Heart left ventricle (tissue), 13 donors: ENCODE measurements at regions not wholly inside any gene's neighbourhood (a gene's known extent, or its start where the extent isn't known, plus 50 kb on each side); places are given as distances from the start of the nearest gene placed in this dataset.

Source experiments
- POLR2A ChIP-seq, 2 donors: fragments of 450-650 bp; IDR thresholded peaks; one replicate each; pipeline ENCODE4 v1.6.1; 2017; ENCODE audit warnings: antibody characterized with exemption in 2 of 2, mild to moderate bottlenecking in 2 of 2, moderate library complexity in 2 of 2
- TF ChIP-seq, protein P1 (sequence below), 12 donors: fragments of 200-600 bp; sonication (generic) in 4 of 12; IDR thresholded peaks; one replicate each; pipeline versions ENCODE4 v1.5.0 to v1.8.0; 2018 to 2022; ENCODE audit warnings: antibody characterized with exemption in 12 of 12, mild to moderate bottlenecking in 5 of 12
- donor health status: ischemic (EF 13 %, LVEDD 7.1; RV severe dilation, severe dysfunction).
- donor health status: DM: no; HTN: yes; CAD: no.
- donor health status: DM: no; HTN: no; CAD: no.
- donor health status: ischemic (EF 25% LVEDD 6.9; RV normal size, moderate dysfunction).
- donor health status: ischemic (EF 25% LVEDD 5.7; RV mildly dilated, moderate dysfunction).
- donor health status: ischemic (EF 35%, LVEDD 5.7; RV mildly dilated, moderate dysfunction).
- donor health status: nonischemic (EF 11% LVEDD 7.7; RV severe dilation, severe dysfunction).
- donor health status: DM: yes; HTN: yes; CAD: no.
- donor health status: PGD.
- donor health status: ischemic (EF 29% LVEDD 5.4; RV normal size, mild dysfunction).
- donor health status: nonischemic (EF 23%, LVEDD 6.1; RV moderate dilation, normal function).

DNA sequence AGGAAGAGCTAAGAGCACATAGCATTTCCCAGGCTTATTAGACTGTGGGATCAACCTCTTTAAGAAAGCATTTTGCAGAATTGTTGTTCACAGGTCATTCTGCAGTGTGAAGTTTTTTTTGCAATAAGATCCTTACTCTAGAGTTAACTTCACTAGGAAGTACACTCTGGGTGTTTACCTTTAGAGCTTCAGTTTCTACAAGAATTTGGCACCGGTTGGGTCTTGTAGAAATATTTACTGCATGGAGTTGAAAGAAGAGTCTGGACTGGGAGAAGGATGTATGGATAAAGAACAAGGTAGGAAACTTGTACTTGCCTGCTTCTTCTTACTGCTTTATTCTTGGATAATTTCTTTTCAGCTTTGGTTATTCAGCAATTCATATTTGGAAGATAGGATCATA is 944.9 kb upstream of the GYPC start:
- TF ChIP-seq, protein P1, sequence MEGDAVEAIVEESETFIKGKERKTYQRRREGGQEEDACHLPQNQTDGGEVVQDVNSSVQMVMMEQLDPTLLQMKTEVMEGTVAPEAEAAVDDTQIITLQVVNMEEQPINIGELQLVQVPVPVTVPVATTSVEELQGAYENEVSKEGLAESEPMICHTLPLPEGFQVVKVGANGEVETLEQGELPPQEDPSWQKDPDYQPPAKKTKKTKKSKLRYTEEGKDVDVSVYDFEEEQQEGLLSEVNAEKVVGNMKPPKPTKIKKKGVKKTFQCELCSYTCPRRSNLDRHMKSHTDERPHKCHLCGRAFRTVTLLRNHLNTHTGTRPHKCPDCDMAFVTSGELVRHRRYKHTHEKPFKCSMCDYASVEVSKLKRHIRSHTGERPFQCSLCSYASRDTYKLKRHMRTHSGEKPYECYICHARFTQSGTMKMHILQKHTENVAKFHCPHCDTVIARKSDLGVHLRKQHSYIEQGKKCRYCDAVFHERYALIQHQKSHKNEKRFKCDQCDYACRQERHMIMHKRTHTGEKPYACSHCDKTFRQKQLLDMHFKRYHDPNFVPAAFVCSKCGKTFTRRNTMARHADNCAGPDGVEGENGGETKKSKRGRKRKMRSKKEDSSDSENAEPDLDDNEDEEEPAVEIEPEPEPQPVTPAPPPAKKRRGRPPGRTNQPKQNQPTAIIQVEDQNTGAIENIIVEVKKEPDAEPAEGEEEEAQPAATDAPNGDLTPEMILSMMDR (IDR thresholded peaks at IDR 0.05): no peak
- TF ChIP-seq POLR2A (IDR thresholded peaks at IDR 0.05): no peak
